G401 (cell line): ENCODE measurements at regions not wholly inside any gene's neighbourhood (a gene's known extent, or its start where the extent isn't known, plus 50 kb on each side); places are given as distances from the start of the nearest gene placed in this dataset.
A peak's percentile ranks its signal among the peaks of the same experiment; 100 is the strongest.

Source experiments
- DNase-seq: peaks from one replicate; pipeline ENCODE4 v3.0.0-alpha.2; 2015; ENCODE audit warnings: low spot score
- in situ Hi-C: cut with HindIII; loops from 2 replicates; pipeline ENCODE4 v1.10.0; 2016; ENCODE audit warnings: low sequenced_read_pairs, mixed read lengths

GRCh38 chr4:142960126-142960525 lies 114.0 kb upstream of the INPP4B start:
- in situ Hi-C loops: no loop called here

GRCh38 chr4:142960867-142961644 lies 115.0 kb upstream of the INPP4B start:
- DNase-seq: no peak
- in situ Hi-C loops: no loop called here

More at GRCh38 chr4:142960126-142960525, 114.0 kb upstream of the INPP4B start:
- DNase-seq: no peak

- in situ Hi-C loops: no loop called here
- DNase-seq: no peak
These were observed 115.8 kb upstream of the INPP4B start for GRCh38 chr4:142961866-142962265.

GRCh38 chr4:142974328-142974727 lies 128.2 kb upstream of the INPP4B start:
- in situ Hi-C loops: no loop called here
- DNase-seq: no peak

GRCh38 chr4:142975618-142976017 lies 129.5 kb upstream of the INPP4B start:
- in situ Hi-C loops: no loop called here
- DNase-seq: no peak

- DNase-seq: no peak
- in situ Hi-C loops: no loop called here
These were observed 130.4 kb upstream of the INPP4B start for GRCh38 chr4:142976482-142976881.

- DNase-seq: no peak
- in situ Hi-C loops: no loop called here
These were observed 131.1 kb upstream of the INPP4B start for GRCh38 chr4:142977182-142977581.

- in situ Hi-C loops: no loop called here
- no peak for DNase-seq
These were observed 137.0 kb upstream of the INPP4B start for GRCh38 chr4:142983065-142983464.

- DNase-seq: no peak
- in situ Hi-C loops: no loop called here
These were observed 137.5 kb upstream of the INPP4B start for GRCh38 chr4:142983589-142983988.

- in situ Hi-C loops: no loop called here
- DNase-seq: peak; percentile 7
These were observed 138.9 kb upstream of the INPP4B start for GRCh38 chr4:142984871-142985585.

GRCh38 chr4:143016171-143016570 lies 168.5 kb upstream of the USP38 start:
- DNase-seq: no peak
- in situ Hi-C loops: no loop called here

GRCh38 chr4:143017210-143017609 lies 167.5 kb upstream of the USP38 start:
- no peak for DNase-seq

GRCh38 chr4:143019351-143019750 lies 165.4 kb upstream of the USP38 start:
- DNase-seq: no peak
- in situ Hi-C loops: no loop called here

More at GRCh38 chr4:143017210-143017609, 167.5 kb upstream of the USP38 start:
- in situ Hi-C loops: no loop called here

- no peak for DNase-seq
- in situ Hi-C loops: no loop called here
These were observed 163.3 kb upstream of the USP38 start for GRCh38 chr4:143021384-143021783.

GRCh38 chr4:143023239-143023918 lies 161.3 kb upstream of the USP38 start:
- in situ Hi-C loops: no loop called here
- no peak for DNase-seq

GRCh38 chr4:143025081-143025704 lies 159.5 kb upstream of the USP38 start:
- in situ Hi-C loops: no loop called here
- DNase-seq: peak; percentile 20

- in situ Hi-C loops: no loop called here
- DNase-seq: no peak
These were observed 158.1 kb upstream of the USP38 start for GRCh38 chr4:143026459-143027170.

GRCh38 chr4:143035661-143036060 lies 149.1 kb upstream of the USP38 start:
- DNase-seq: no peak
- in situ Hi-C loops: no loop called here

- in situ Hi-C loops: no loop called here
- DNase-seq: no peak
These were observed 148.3 kb upstream of the USP38 start for GRCh38 chr4:143036443-143036842.
